Transverse colon (tissue), 4 donors: ENCODE measurements at regions not wholly inside any gene's neighbourhood (a gene's known extent, or its start where the extent isn't known, plus 50 kb on each side); places are given as distances from the start of the nearest gene placed in this dataset.

Source experiments
- EP300 ChIP-seq: sonication (generic); formaldehyde crosslinking; IDR thresholded peaks from one replicate; pipeline ENCODE4 v1.6.1; 2017; ENCODE audit warnings: antibody characterized with exemption, low read depth
- POLR2A ChIP-seq: fragments of 450-650 bp; IDR thresholded peaks from one replicate; pipeline ENCODE4 v1.6.1; 2016; ENCODE audit warnings: antibody characterized with exemption, mild to moderate bottlenecking, moderate library complexity
- POLR2AphosphoS5 ChIP-seq, 3 donors: sonication (generic); formaldehyde crosslinking; IDR thresholded peaks; one replicate each; pipeline ENCODE4 v1.6.1; 2016; ENCODE audit warnings: antibody characterized with exemption in 3 of 3
- TF ChIP-seq, protein P1 (sequence below), 5 experiments: fragments of 200-600 bp in 3 of 5; fragments of 450-650 bp in 2 of 5; sonication (generic) in 3 of 5; IDR thresholded peaks; 1 replicate in 2 of 5; 2 replicates in 3 of 5; pipeline ENCODE4 v1.5.1; 2016 to 2017; ENCODE audit warnings: antibody characterized with exemption in 5 of 5, inconsistent platforms in 3 of 5, mild to moderate bottlenecking in 2 of 5, moderate library complexity in 1 of 5

GRCh38 chr9:32291370-32291769 is 93.1 kb upstream of the ACO1 start:
- TF ChIP-seq, protein P1, sequence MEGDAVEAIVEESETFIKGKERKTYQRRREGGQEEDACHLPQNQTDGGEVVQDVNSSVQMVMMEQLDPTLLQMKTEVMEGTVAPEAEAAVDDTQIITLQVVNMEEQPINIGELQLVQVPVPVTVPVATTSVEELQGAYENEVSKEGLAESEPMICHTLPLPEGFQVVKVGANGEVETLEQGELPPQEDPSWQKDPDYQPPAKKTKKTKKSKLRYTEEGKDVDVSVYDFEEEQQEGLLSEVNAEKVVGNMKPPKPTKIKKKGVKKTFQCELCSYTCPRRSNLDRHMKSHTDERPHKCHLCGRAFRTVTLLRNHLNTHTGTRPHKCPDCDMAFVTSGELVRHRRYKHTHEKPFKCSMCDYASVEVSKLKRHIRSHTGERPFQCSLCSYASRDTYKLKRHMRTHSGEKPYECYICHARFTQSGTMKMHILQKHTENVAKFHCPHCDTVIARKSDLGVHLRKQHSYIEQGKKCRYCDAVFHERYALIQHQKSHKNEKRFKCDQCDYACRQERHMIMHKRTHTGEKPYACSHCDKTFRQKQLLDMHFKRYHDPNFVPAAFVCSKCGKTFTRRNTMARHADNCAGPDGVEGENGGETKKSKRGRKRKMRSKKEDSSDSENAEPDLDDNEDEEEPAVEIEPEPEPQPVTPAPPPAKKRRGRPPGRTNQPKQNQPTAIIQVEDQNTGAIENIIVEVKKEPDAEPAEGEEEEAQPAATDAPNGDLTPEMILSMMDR (IDR thresholded peaks at IDR 0.05) = no peak
- no peak for TF ChIP-seq EP300
- TF ChIP-seq POLR2A = no peak
- TF ChIP-seq POLR2AphosphoS5 (IDR thresholded peaks at IDR 0.05) = no peak
